HEK293 (cell line): ENCODE measurements at regions not wholly inside any gene's neighbourhood (a gene's known extent, or its start where the extent isn't known, plus 50 kb on each side); places are given as distances from the start of the nearest gene placed in this dataset.

Source experiments
- ATF2 ChIP-seq: fragments of 450-650 bp; formaldehyde crosslinking; IDR thresholded peaks from 2 replicates; pipeline ENCODE4 v1.5.1; 2016; ENCODE audit warnings: missing biosample characterization, missing genetic modification characterization, low read depth
- PRDM10 ChIP-seq: fragments of 450-650 bp; formaldehyde crosslinking; IDR thresholded peaks from 2 replicates; pipeline ENCODE4 v1.5.1; 2016; ENCODE audit warnings: missing biosample characterization, missing genetic modification characterization
- ZBTB17 ChIP-seq: fragments of 450-650 bp; formaldehyde crosslinking; IDR thresholded peaks from 2 replicates; pipeline ENCODE4 v1.5.1; 2016; ENCODE audit warnings: missing biosample characterization, missing genetic modification characterization
- ZNF121 ChIP-seq: fragments of 450-650 bp; formaldehyde crosslinking; IDR thresholded peaks from 2 replicates; pipeline ENCODE4 v1.5.1; 2016; ENCODE audit warnings: missing biosample characterization, missing genetic modification characterization
- ZNF184 ChIP-seq: fragments of 450-650 bp; IDR thresholded peaks from 2 replicates; pipeline ENCODE4 v1.5.1; 2018; ENCODE audit warnings: missing biosample characterization, mild to moderate bottlenecking, missing genetic modification characterization
- ZNF2 ChIP-seq: fragments of 450-650 bp; formaldehyde crosslinking; IDR thresholded peaks from 2 replicates; pipeline ENCODE4 v1.5.1; 2016; ENCODE audit warnings: missing biosample characterization, missing genetic modification characterization
- ZNF280D ChIP-seq: fragments of 450-650 bp; formaldehyde crosslinking; IDR thresholded peaks from 2 replicates; pipeline ENCODE4 v1.5.1; 2016; ENCODE audit warnings: missing biosample characterization, missing genetic modification characterization
- ZNF449 ChIP-seq: fragments of 450-650 bp; formaldehyde crosslinking; IDR thresholded peaks from 2 replicates; pipeline ENCODE4 v1.5.1; 2017; ENCODE audit warnings: missing biosample characterization, mild to moderate bottlenecking, missing genetic modification characterization, moderate library complexity
- ZNF488 ChIP-seq: fragments of 450-650 bp; formaldehyde crosslinking; IDR thresholded peaks from 2 replicates; pipeline ENCODE4 v1.5.1; 2016; ENCODE audit warnings: missing biosample characterization, missing genetic modification characterization
- ZNF501 ChIP-seq: fragments of 450-650 bp; formaldehyde crosslinking; IDR thresholded peaks from 2 replicates; pipeline ENCODE4 v1.5.1; 2016; ENCODE audit warnings: missing biosample characterization, missing genetic modification characterization
- ZNF747 ChIP-seq: fragments of 450-650 bp; formaldehyde crosslinking; IDR thresholded peaks from 2 replicates; pipeline ENCODE4 v1.5.1; 2016; ENCODE audit warnings: missing biosample characterization, missing genetic modification characterization
- ZSCAN16 ChIP-seq: fragments of 450-650 bp; formaldehyde crosslinking; IDR thresholded peaks from 2 replicates; pipeline ENCODE4 v1.5.1; 2016; ENCODE audit warnings: missing biosample characterization, missing genetic modification characterization

GRCh38 chr3:17931131-17931530, 188.7 kb upstream of the TBC1D5 start:
- no peak for TF ChIP-seq ZNF280D
- no peak for TF ChIP-seq ZNF488 (tag by site-specific recombination)
- no peak for TF ChIP-seq ZSCAN16
- no peak for TF ChIP-seq ZNF501 (tag by site-specific recombination)
- no peak for TF ChIP-seq ZBTB17
- TF ChIP-seq ZNF121 (tag by site-specific recombination): no peak
- TF ChIP-seq ZNF2 (tag by site-specific recombination): no peak
- TF ChIP-seq ZNF449 (tag by site-specific recombination): no peak
- no peak for TF ChIP-seq ZNF184
- TF ChIP-seq PRDM10: no peak
- no peak for TF ChIP-seq ZNF747 (tag by site-specific recombination)
- no peak for TF ChIP-seq ATF2 (tag by site-specific recombination)
